WTC11 (cell line): ENCODE measurements at regions not wholly inside any gene's neighbourhood (a gene's known extent, or its start where the extent isn't known, plus 50 kb on each side); places are given as distances from the start of the nearest gene placed in this dataset.

Experiments
- ATAC-seq: fragments of 200-7000 bp; cut with Tn5 transposase; 2 replicates; pipeline ENCODE4 v1.10.0; 2021; ENCODE audit warnings: mild to moderate bottlenecking, moderate library complexity
- CTCF ChIA-PET: fragments of 300-600 bp; sonication (Branson Sonifier 250); formaldehyde crosslinking; loops from one replicate; lab custom pipeline; 2021; ENCODE audit warnings: antibody characterized with exemption; lab: Charles Lee
- POLR2A ChIA-PET: fragments of 350-600 bp; sonication (Branson Sonifier 250); formaldehyde crosslinking; loops from one replicate; lab custom pipeline; 2021; ENCODE audit warnings: antibody characterized with exemption; lab: Charles Lee
- DNase-seq: peaks from one replicate; pipeline ENCODE4 v3.0.0; 2021; ENCODE audit warnings: low spot score
- H3K27ac Mint-ChIP-seq: 2 replicates; pipeline ENCODE4 v1.8.0; 2021; ENCODE audit warnings: mixed read lengths
- H3K27me3 Mint-ChIP-seq: 2 replicates; pipeline ENCODE4 v1.8.0; 2021; ENCODE audit warnings: low read depth, mild to moderate bottlenecking, moderate library complexity, mixed read lengths
- H3K36me3 Mint-ChIP-seq: 2 replicates; pipeline ENCODE4 v1.8.0; 2021; ENCODE audit warnings: mixed read lengths
- H3K4me1 Mint-ChIP-seq: 2 replicates; pipeline ENCODE4 v1.8.0; 2022; ENCODE audit warnings: mixed read lengths
- H3K4me3 Mint-ChIP-seq: 2 replicates; pipeline ENCODE4 v1.8.0; 2021; ENCODE audit warnings: mild to moderate bottlenecking, moderate library complexity, mixed read lengths
- H3K9me3 Mint-ChIP-seq: 2 replicates; pipeline ENCODE4 v1.8.0; 2021; ENCODE audit warnings: mixed read lengths
- CBFB ChIP-seq: sonication (generic); formaldehyde crosslinking; IDR thresholded peaks from 2 replicates; pipeline ENCODE4 v1.8.1; 2022; ENCODE audit warnings: mild to moderate bottlenecking, low read depth, missing genetic modification reagents
- CREB1 ChIP-seq: sonication (generic); formaldehyde crosslinking; IDR thresholded peaks from 2 replicates; pipeline ENCODE4 v1.8.0; 2023; ENCODE audit warnings: mild to moderate bottlenecking, missing genetic modification reagents
- E2F5 ChIP-seq: sonication (generic); formaldehyde crosslinking; IDR thresholded peaks from 2 replicates; pipeline ENCODE4 v1.8.1; 2022; ENCODE audit warnings: mild to moderate bottlenecking, moderate library complexity, missing genetic modification reagents
- ETV6 ChIP-seq: sonication (generic); formaldehyde crosslinking; IDR thresholded peaks from 2 replicates; pipeline ENCODE4 v1.8.1; 2022; ENCODE audit warnings: mild to moderate bottlenecking, missing genetic modification reagents
- FOXK1 ChIP-seq: sonication (generic); formaldehyde crosslinking; IDR thresholded peaks from 2 replicates; pipeline ENCODE4 v1.8.0; 2022; ENCODE audit warnings: mild to moderate bottlenecking, moderate library complexity, missing genetic modification reagents
- GTF2I ChIP-seq: fragments of 250-450 bp; sonication (Bioruptor Pico); conservative IDR thresholded peaks from 2 replicates; pipeline ENCODE4 v1.4.0; 2021; ENCODE audit warnings: mild to moderate bottlenecking
- HMGA2 ChIP-seq: fragments of 250-450 bp; sonication (Bioruptor Pico); IDR thresholded peaks from 2 replicates; pipeline ENCODE4 v1.4.0; 2021; ENCODE audit warnings: mild to moderate bottlenecking, moderate library complexity
- HMGXB4 ChIP-seq: sonication (generic); formaldehyde crosslinking; IDR thresholded peaks from 2 replicates; pipeline ENCODE4 v1.8.1; 2023; ENCODE audit warnings: mild to moderate bottlenecking, moderate library complexity, missing genetic modification reagents
- IRF2 ChIP-seq: sonication (generic); formaldehyde crosslinking; IDR thresholded peaks from 2 replicates; pipeline ENCODE4 v1.8.0; 2022; ENCODE audit warnings: low read depth, missing genetic modification reagents, borderline replicate concordance
- KAT7 ChIP-seq: sonication (generic); formaldehyde crosslinking; IDR thresholded peaks from 2 replicates; pipeline ENCODE4 v1.8.1; 2023; ENCODE audit warnings: missing genetic modification reagents, mild to moderate bottlenecking, borderline replicate concordance
- NR3C1 ChIP-seq: sonication (generic); formaldehyde crosslinking; conservative IDR thresholded peaks from 2 replicates; pipeline ENCODE4 v1.8.1; 2023; ENCODE audit warnings: low read depth, mild to moderate bottlenecking, missing genetic modification reagents
- SP1 ChIP-seq: sonication (generic); formaldehyde crosslinking; conservative IDR thresholded peaks from 2 replicates; pipeline ENCODE4 v1.8.1; 2022; ENCODE audit warnings: missing genetic modification reagents
- TEAD1 ChIP-seq: sonication (generic); formaldehyde crosslinking; IDR thresholded peaks from 2 replicates; pipeline ENCODE4 v1.8.0; 2022; ENCODE audit warnings: mild to moderate bottlenecking, missing genetic modification reagents
- TEAD4 ChIP-seq: sonication (generic); formaldehyde crosslinking; IDR thresholded peaks from 2 replicates; pipeline ENCODE4 v1.8.0; 2022; ENCODE audit warnings: mild to moderate bottlenecking, missing genetic modification reagents
- ZNF219 ChIP-seq: sonication (generic); formaldehyde crosslinking; IDR thresholded peaks from 2 replicates; pipeline ENCODE4 v1.8.0; 2023; ENCODE audit warnings: missing genetic modification reagents, mild to moderate bottlenecking, borderline replicate concordance
- ZNF317 ChIP-seq: sonication (generic); formaldehyde crosslinking; IDR thresholded peaks from 2 replicates; pipeline ENCODE4 v1.8.1; 2023; ENCODE audit warnings: low read depth, mild to moderate bottlenecking, moderate library complexity, missing genetic modification reagents, borderline replicate concordance
- TF ChIP-seq, protein P1 (sequence below): fragments of 200-600 bp; IDR thresholded peaks from 2 replicates; pipeline ENCODE4 v1.8.0; 2022; ENCODE audit warnings: antibody characterized with exemption
- TF ChIP-seq, protein P2 (sequence below): sonication (generic); formaldehyde crosslinking; IDR thresholded peaks from 2 replicates; pipeline ENCODE4 v1.8.0; 2023; ENCODE audit warnings: missing genetic modification reagents, mild to moderate bottlenecking, borderline replicate concordance
- TF ChIP-seq, protein P3 (sequence below): sonication (generic); formaldehyde crosslinking; IDR thresholded peaks from 2 replicates; pipeline ENCODE4 v1.8.1; 2022; ENCODE audit warnings: low read depth, missing genetic modification reagents, borderline replicate concordance
- TF ChIP-seq, protein P4 (sequence below): sonication (generic); formaldehyde crosslinking; IDR thresholded peaks from 2 replicates; pipeline ENCODE4 v1.8.1; 2022; ENCODE audit warnings: missing genetic modification reagents, borderline replicate concordance

GRCh38 chr9:79028101-79028500 is 543.7 kb upstream of the TLE4 start (continued):
- no peak for TF ChIP-seq HMGA2
- no peak for TF ChIP-seq FOXK1 (CRISPR knock-in tag)

- no peak overlapping the region for H3K27ac Mint-ChIP-seq
- H3K4me1 Mint-ChIP-seq = peaks cover 18% of the 10 kb centered on the region
- ChIA-PET CTCF (no interaction called here), POLR2A (no interaction called here)
- ATAC-seq (no peak), DNase-seq (no peak)
- TF ChIP-seq IRF2 (CRISPR knock-in tag) (no peak), HMGXB4 (no peak), CREB1 (CRISPR knock-in tag) (no peak), ZNF317 (no peak), HMGA2 (no peak), NR3C1 (CRISPR knock-in tag) (no peak)
- TF ChIP-seq, protein P1, sequence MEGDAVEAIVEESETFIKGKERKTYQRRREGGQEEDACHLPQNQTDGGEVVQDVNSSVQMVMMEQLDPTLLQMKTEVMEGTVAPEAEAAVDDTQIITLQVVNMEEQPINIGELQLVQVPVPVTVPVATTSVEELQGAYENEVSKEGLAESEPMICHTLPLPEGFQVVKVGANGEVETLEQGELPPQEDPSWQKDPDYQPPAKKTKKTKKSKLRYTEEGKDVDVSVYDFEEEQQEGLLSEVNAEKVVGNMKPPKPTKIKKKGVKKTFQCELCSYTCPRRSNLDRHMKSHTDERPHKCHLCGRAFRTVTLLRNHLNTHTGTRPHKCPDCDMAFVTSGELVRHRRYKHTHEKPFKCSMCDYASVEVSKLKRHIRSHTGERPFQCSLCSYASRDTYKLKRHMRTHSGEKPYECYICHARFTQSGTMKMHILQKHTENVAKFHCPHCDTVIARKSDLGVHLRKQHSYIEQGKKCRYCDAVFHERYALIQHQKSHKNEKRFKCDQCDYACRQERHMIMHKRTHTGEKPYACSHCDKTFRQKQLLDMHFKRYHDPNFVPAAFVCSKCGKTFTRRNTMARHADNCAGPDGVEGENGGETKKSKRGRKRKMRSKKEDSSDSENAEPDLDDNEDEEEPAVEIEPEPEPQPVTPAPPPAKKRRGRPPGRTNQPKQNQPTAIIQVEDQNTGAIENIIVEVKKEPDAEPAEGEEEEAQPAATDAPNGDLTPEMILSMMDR = no peak
- no peaks in the 10 kb centered on the region for H3K27me3 Mint-ChIP-seq
- H3K36me3 Mint-ChIP-seq = peaks cover 6% of the 10 kb centered on the region
- no peak overlapping the region for H3K4me3 Mint-ChIP-seq
- H3K9me3 Mint-ChIP-seq = peaks cover 30% of the 10 kb centered on the region
Observed at GRCh38 chr9:79034583-79034982, 537.2 kb upstream of the TLE4 start.

DNA sequence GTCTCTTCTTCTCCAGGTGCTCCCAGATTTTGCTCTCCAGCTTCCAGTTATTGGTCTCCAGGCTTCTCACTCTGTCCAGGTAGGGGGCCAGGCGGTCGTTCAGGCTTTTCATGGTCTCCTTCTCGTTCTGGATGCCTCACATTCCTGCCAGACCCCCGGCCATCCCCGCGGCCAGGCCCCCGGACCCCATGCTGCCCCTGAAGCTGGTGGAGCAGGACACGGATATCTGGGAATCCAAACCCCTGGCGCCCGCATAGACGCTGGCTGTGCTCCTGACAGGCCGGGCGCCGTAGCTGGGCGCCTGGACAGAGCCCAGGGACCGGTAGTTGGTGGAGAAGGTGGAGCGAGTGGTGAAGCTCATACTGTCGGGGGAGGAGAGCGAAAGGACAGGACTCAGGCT is 534.4 kb upstream of the TLE4 start:
- CTCF ChIA-PET = no interaction called here
- no peak for ATAC-seq
- H3K27me3 Mint-ChIP-seq = no peaks in the 10 kb centered on the region
- TF ChIP-seq CBFB (CRISPR knock-in tag) (no peak), ZNF219 (no peak), TEAD4 (CRISPR knock-in tag) (no peak), TEAD1 (CRISPR knock-in tag) (no peak), GTF2I (CRISPR knock-in tag) (no peak), E2F5 (CRISPR knock-in tag) (no peak), SP1 (CRISPR knock-in tag) (no peak), KAT7 (CRISPR knock-in tag) (no peak), NR3C1 (CRISPR knock-in tag) (no peak), CREB1 (CRISPR knock-in tag) (no peak), ETV6 (CRISPR knock-in tag) (no peak)
- TF ChIP-seq, protein P1 = no peak
- TF ChIP-seq, protein P2, sequence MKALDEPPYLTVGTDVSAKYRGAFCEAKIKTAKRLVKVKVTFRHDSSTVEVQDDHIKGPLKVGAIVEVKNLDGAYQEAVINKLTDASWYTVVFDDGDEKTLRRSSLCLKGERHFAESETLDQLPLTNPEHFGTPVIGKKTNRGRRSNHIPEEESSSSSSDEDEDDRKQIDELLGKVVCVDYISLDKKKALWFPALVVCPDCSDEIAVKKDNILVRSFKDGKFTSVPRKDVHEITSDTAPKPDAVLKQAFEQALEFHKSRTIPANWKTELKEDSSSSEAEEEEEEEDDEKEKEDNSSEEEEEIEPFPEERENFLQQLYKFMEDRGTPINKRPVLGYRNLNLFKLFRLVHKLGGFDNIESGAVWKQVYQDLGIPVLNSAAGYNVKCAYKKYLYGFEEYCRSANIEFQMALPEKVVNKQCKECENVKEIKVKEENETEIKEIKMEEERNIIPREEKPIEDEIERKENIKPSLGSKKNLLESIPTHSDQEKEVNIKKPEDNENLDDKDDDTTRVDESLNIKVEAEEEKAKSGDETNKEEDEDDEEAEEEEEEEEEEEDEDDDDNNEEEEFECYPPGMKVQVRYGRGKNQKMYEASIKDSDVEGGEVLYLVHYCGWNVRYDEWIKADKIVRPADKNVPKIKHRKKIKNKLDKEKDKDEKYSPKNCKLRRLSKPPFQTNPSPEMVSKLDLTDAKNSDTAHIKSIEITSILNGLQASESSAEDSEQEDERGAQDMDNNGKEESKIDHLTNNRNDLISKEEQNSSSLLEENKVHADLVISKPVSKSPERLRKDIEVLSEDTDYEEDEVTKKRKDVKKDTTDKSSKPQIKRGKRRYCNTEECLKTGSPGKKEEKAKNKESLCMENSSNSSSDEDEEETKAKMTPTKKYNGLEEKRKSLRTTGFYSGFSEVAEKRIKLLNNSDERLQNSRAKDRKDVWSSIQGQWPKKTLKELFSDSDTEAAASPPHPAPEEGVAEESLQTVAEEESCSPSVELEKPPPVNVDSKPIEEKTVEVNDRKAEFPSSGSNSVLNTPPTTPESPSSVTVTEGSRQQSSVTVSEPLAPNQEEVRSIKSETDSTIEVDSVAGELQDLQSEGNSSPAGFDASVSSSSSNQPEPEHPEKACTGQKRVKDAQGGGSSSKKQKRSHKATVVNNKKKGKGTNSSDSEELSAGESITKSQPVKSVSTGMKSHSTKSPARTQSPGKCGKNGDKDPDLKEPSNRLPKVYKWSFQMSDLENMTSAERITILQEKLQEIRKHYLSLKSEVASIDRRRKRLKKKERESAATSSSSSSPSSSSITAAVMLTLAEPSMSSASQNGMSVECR (CRISPR knock-in tag) = no peak
- TF ChIP-seq, protein P3, sequence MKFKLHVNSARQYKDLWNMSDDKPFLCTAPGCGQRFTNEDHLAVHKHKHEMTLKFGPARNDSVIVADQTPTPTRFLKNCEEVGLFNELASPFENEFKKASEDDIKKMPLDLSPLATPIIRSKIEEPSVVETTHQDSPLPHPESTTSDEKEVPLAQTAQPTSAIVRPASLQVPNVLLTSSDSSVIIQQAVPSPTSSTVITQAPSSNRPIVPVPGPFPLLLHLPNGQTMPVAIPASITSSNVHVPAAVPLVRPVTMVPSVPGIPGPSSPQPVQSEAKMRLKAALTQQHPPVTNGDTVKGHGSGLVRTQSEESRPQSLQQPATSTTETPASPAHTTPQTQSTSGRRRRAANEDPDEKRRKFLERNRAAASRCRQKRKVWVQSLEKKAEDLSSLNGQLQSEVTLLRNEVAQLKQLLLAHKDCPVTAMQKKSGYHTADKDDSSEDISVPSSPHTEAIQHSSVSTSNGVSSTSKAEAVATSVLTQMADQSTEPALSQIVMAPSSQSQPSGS (CRISPR knock-in tag) = no peak
- TF ChIP-seq, protein P4, sequence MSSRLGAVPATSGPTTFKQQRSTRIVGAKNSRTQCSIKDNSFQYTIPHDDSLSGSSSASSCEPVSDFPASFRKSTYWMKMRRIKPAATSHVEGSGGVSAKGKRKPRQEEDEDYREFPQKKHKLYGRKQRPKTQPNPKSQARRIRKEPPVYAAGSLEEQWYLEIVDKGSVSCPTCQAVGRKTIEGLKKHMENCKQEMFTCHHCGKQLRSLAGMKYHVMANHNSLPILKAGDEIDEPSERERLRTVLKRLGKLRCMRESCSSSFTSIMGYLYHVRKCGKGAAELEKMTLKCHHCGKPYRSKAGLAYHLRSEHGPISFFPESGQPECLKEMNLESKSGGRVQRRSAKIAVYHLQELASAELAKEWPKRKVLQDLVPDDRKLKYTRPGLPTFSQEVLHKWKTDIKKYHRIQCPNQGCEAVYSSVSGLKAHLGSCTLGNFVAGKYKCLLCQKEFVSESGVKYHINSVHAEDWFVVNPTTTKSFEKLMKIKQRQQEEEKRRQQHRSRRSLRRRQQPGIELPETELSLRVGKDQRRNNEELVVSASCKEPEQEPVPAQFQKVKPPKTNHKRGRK (CRISPR knock-in tag) = no peak

More for the DNA sequence above, 534.4 kb upstream of the TLE4 start:
- H3K9me3 Mint-ChIP-seq = peaks cover 30% of the 10 kb centered on the region
- no peak overlapping the region for H3K27ac Mint-ChIP-seq
- peaks cover 6% of the 10 kb centered on the region for H3K36me3 Mint-ChIP-seq
- no peak overlapping the region for H3K4me3 Mint-ChIP-seq
- no peak for DNase-seq
- POLR2A ChIA-PET = no interaction called here
- peaks cover 15% of the 10 kb centered on the region for H3K4me1 Mint-ChIP-seq
